ENCODE measurements at regions not wholly inside any gene's neighbourhood (a gene's known extent, or its start where the extent isn't known, plus 50 kb on each side); places are given as distances from the start of the nearest gene placed in this dataset.

GRCh38 chr5:105978011-105978410 lies 1692.7 kb downstream of the EFNA5 start:
- TF ChIP-seq POLR2A (IDR thresholded peaks at IDR 0.05) = no peak
- TF ChIP-seq CTCF (IDR thresholded peaks at IDR 0.05 in 4 of 5, conservative IDR thresholded peaks at IDR 0.05 in 1 of 5) = no peak
